Hepatocyte (in vitro differentiated cells): ENCODE measurements at regions not wholly inside any gene's neighbourhood (a gene's known extent, or its start where the extent isn't known, plus 50 kb on each side); places are given as distances from the start of the nearest gene placed in this dataset.
"Not testable (repeated sequence)": the region's sequence is repeated elsewhere in the genome, so short reads cannot be mapped to it uniquely, and the experiment has no call there.

Experiments
- DNase-seq: peaks from one replicate; pipeline ENCODE4 v3.0.0-alpha.2; 2016; ENCODE audit warnings: low spot score
- H2AFZ ChIP-seq: fragments of 200-600 bp; sonication (generic); 2 replicates; pipeline ENCODE4 v1.6.0; 2016; ENCODE audit warnings: antibody characterized with exemption, mild to moderate bottlenecking
- H3K27ac ChIP-seq: fragments of 200-600 bp; sonication (generic); 2 replicates; pipeline ENCODE4 v1.5.1; 2016; ENCODE audit warnings: mild to moderate bottlenecking
- H3K27me3 ChIP-seq: fragments of 200-600 bp; sonication (generic); 2 replicates; pipeline ENCODE4 v1.6.1; 2016
- H3K36me3 ChIP-seq: fragments of 200-600 bp; sonication (generic); replicated peaks from 2 replicates; pipeline ENCODE4 v1.5.1; 2016; ENCODE audit warnings: low read depth; ENCODE audit not compliant: insufficient read depth
- H3K4me1 ChIP-seq: fragments of 200-600 bp; sonication (generic); 2 replicates; pipeline ENCODE4 v1.5.1; 2016; ENCODE audit warnings: mild to moderate bottlenecking, moderate library complexity; ENCODE audit not compliant: insufficient read depth
- H3K4me2 ChIP-seq: fragments of 200-600 bp; sonication (generic); 2 replicates; pipeline ENCODE4 v1.6.0; 2016
- H3K4me3 ChIP-seq: fragments of 200-600 bp; sonication (generic); 2 replicates; pipeline ENCODE4 v1.5.1; 2016; ENCODE audit warnings: mild to moderate bottlenecking
- H3K79me2 ChIP-seq: fragments of 200-600 bp; sonication (generic); 2 replicates; pipeline ENCODE4 v1.6.0; 2017; ENCODE audit warnings: mild to moderate bottlenecking
- H3K9me2 ChIP-seq: fragments of 200-600 bp; sonication (generic); replicated peaks from 2 replicates; pipeline ENCODE4 v1.6.0; 2017; ENCODE audit warnings: mild to moderate bottlenecking; ENCODE audit not compliant: insufficient read depth
- H3K9me3 ChIP-seq: fragments of 200-600 bp; sonication (generic); 2 replicates; pipeline ENCODE4 v1.5.1; 2016; ENCODE audit warnings: low read depth, mild to moderate bottlenecking
- H4K20me1 ChIP-seq: fragments of 200-600 bp; sonication (generic); 2 replicates; pipeline ENCODE4 v1.6.0; 2016; ENCODE audit warnings: mild to moderate bottlenecking; ENCODE audit not compliant: insufficient read depth, poor library complexity, severe bottlenecking
- EZH2 ChIP-seq: fragments of 200-600 bp; sonication (generic); IDR thresholded peaks from 2 replicates; pipeline ENCODE4 v1.6.1; 2016; ENCODE audit warnings: antibody characterized with exemption, mild to moderate bottlenecking, borderline replicate concordance
- EZH2phosphoT487 ChIP-seq: fragments of 200-600 bp; sonication (generic); IDR thresholded peaks from one replicate; pipeline ENCODE4 v1.6.1; 2018; ENCODE audit warnings: antibody characterized with exemption, mild to moderate bottlenecking, low read depth, moderate library complexity; ENCODE audit not compliant: unreplicated experiment, severe bottlenecking
- WGBS: methylation state at CpG from one replicate; pipeline ENCODE4 v1.1.6; 2016; ENCODE audit warnings: low lambda C conversion rate; ENCODE audit errors: missing lambda C conversion rate; 5-methylcytosine and 5-hydroxymethylcytosine counted together
- TF ChIP-seq, protein P1 (sequence below): fragments of 200-600 bp; sonication (generic); IDR thresholded peaks from 2 replicates; pipeline ENCODE4 v1.5.1; 2016; ENCODE audit warnings: antibody characterized with exemption, mild to moderate bottlenecking; ENCODE audit not compliant: poor library complexity

DNA sequence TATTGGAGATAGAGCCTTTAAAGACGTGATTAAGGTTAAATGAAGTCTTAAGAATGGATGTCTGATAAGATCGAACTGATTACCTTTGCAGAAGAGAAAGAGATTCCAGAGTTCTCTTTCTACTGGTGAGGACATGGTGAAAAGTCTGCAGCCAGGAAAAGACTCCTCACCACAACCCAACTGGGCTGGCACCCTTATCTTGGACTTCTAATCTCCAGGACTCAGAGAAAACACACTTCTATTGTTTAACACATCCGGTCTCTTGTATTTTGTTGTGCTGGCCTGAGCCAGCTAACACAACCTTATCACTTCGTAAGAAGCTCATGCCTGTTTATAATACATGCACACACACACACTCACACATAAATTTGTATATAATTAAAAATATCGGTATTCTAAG is 489.1 kb downstream of the PRDM9 start:
- 33% methylated on average over 5 of the region's 5 CpGs for WGBS

DNA sequence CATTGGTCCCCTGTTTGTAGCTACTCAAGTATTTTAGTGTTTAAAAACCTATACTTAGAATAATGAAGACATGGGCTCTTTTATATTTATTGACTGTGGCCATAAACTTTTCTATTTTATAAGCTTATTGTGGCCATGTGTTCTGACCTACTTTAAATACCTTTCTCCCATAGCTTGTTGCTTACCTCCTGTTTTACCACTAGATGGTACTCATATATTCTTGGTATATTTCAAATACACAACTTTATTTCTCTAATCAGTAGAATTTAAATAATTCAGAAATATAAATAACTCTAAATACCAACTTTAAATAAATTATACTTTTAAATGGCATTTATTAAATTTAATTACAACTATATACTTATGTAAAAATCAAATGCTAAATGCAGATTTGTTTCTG is 498.0 kb downstream of the PRDM9 start:
- Histone ChIP-seq H3K27me3 (no peaks in the 10 kb centered on the region), H2AFZ (no peak overlapping the region), H3K9me2 (no peaks in the 10 kb centered on the region), H3K4me2 (no peak overlapping the region), H4K20me1 (no peaks in the 10 kb centered on the region), H3K36me3 (no peaks in the 10 kb centered on the region), H3K9me3 (no peaks in the 10 kb centered on the region), H3K4me1 (no peaks in the 10 kb centered on the region), H3K79me2 (no peaks in the 10 kb centered on the region), H3K4me3 (no peak overlapping the region), H3K27ac (no peak overlapping the region)
- TF ChIP-seq EZH2phosphoT487 = no peak
- TF ChIP-seq, protein P1, sequence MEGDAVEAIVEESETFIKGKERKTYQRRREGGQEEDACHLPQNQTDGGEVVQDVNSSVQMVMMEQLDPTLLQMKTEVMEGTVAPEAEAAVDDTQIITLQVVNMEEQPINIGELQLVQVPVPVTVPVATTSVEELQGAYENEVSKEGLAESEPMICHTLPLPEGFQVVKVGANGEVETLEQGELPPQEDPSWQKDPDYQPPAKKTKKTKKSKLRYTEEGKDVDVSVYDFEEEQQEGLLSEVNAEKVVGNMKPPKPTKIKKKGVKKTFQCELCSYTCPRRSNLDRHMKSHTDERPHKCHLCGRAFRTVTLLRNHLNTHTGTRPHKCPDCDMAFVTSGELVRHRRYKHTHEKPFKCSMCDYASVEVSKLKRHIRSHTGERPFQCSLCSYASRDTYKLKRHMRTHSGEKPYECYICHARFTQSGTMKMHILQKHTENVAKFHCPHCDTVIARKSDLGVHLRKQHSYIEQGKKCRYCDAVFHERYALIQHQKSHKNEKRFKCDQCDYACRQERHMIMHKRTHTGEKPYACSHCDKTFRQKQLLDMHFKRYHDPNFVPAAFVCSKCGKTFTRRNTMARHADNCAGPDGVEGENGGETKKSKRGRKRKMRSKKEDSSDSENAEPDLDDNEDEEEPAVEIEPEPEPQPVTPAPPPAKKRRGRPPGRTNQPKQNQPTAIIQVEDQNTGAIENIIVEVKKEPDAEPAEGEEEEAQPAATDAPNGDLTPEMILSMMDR = peak; percentile 44
- no peak for DNase-seq

More for the DNA sequence above, 489.1 kb downstream of the PRDM9 start:
- no peaks in the 10 kb centered on the region for H3K27me3 ChIP-seq
- H3K9me3 ChIP-seq = no peaks in the 10 kb centered on the region
- peaks cover 5% of the 10 kb centered on the region for H3K4me1 ChIP-seq
- no peak overlapping the region for H2AFZ ChIP-seq
- H3K4me3 ChIP-seq = no peak overlapping the region
- no peaks in the 10 kb centered on the region for H3K9me2 ChIP-seq
- no peak overlapping the region for H3K27ac ChIP-seq
- no peaks in the 10 kb centered on the region for H3K36me3 ChIP-seq
- H3K4me2 ChIP-seq = no peak overlapping the region
- TF ChIP-seq, protein P1 = no peak
- TF ChIP-seq EZH2 (no peak), EZH2phosphoT487 (no peak)
- no peak for DNase-seq
- H4K20me1 ChIP-seq = no peaks in the 10 kb centered on the region
- H3K79me2 ChIP-seq = no peaks in the 10 kb centered on the region

DNA sequence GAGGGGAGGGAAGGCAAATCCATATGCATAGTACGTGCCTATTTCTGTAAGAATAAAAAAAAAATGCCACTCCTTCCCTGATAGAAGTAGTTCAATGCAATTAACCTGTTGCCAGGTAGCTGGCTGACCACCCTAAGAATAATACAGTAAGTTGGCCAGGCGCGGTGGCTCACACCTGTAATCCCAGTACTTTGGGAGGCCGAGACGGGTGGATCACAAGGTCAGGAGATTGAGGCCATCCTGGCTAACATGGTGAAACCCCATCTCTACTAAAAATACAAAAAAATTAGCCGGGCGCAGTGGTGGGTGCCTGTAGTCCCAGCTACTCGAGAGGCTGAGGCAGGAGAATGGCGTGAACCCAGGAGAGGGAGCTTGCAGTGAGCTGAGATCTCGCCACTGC is 510.3 kb downstream of the PRDM9 start:
- H2AFZ ChIP-seq, H3K36me3 ChIP-seq, H3K4me2 ChIP-seq, H3K4me1 ChIP-seq, H4K20me1 ChIP-seq, H3K79me2 ChIP-seq, DNase-seq, H3K9me3 ChIP-seq, H3K27me3 ChIP-seq, H3K4me3 ChIP-seq, H3K27ac ChIP-seq, H3K9me2 ChIP-seq: not testable (repeated sequence)
- WGBS = 85% methylated on average over 10 of the region's 10 CpGs

DNA sequence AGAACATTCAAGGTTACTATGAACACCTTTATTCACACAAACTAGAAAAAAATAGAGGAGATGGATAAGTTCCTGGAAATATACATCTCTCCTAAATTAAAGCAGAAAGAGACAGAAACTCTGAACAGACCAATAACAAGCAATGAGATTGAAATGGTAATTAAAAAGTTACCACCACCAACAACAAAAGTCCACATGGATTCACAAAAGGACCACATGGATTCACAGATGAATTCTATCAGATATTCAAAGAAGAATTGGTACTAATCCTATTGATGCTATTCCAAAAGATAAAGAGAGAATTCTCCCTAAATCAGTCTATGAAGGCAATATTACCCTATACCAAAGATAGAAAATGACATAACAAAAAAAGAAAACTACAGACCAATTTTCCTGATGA is 518.9 kb downstream of the PRDM9 start:
- H3K9me3 ChIP-seq = no peaks in the 10 kb centered on the region
- no peak overlapping the region for H3K4me2 ChIP-seq
- H3K9me2 ChIP-seq = no peaks in the 10 kb centered on the region
- no peaks in the 10 kb centered on the region for H3K4me1 ChIP-seq
- no peaks in the 10 kb centered on the region for H3K27me3 ChIP-seq
- H3K79me2 ChIP-seq = no peaks in the 10 kb centered on the region
- no peaks in the 10 kb centered on the region for H4K20me1 ChIP-seq
- H3K4me3 ChIP-seq = no peak overlapping the region
- no peak overlapping the region for H2AFZ ChIP-seq
- DNase-seq = no peak
- no peaks in the 10 kb centered on the region for H3K36me3 ChIP-seq
- TF ChIP-seq, protein P1 = no peak
- TF ChIP-seq EZH2phosphoT487 (no peak), EZH2 (no peak)
- no peak overlapping the region for H3K27ac ChIP-seq
